Naive thymus-derived CD8-positive, alpha-beta T cell (primary cell): ENCODE measurements at regions not wholly inside any gene's neighbourhood (a gene's known extent, or its start where the extent isn't known, plus 50 kb on each side); places are given as distances from the start of the nearest gene placed in this dataset.

Source experiments
- ATAC-seq, 2 donors: fragments of 150-1000 bp; cut with Tn5 transposase in 1 of 2; sonication (Bioruptor Pico), chemical (Tn5 transposase) in 1 of 2; 1 replicate in 1 of 2; 2 replicates in 1 of 2; pipeline ENCODE4 v1.10.0; 2021; ENCODE audit warnings: mild to moderate bottlenecking in 2 of 2, moderate library complexity in 2 of 2
- POLR2A ChIA-PET: fragments of 350-600 bp; sonication (Branson Sonifier 250); formaldehyde crosslinking; loops from one replicate; lab custom pipeline; 2021; ENCODE audit warnings: antibody characterized with exemption; lab: Charles Lee
- DNase-seq, 10 donors: peaks; one replicate each; pipeline versions ENCODE4 v3.0.0 to v3.0.0-alpha.2; 2020 to 2022
- H3K27ac Mint-ChIP-seq, 10 donors: one replicate each; pipeline ENCODE4 v1.8.0; 2020 to 2022; ENCODE audit warnings: mild to moderate bottlenecking in 10 of 10, mixed read lengths in 10 of 10, moderate library complexity in 4 of 10, inconsistent platforms in 1 of 10
- H3K27me3 Mint-ChIP-seq, 5 donors: one replicate each; pipeline ENCODE4 v1.8.0; 2021 to 2022; ENCODE audit warnings: mixed read lengths in 5 of 5
- H3K36me3 Mint-ChIP-seq, 3 donors: one replicate each; pipeline ENCODE4 v1.8.0; 2020 to 2022; ENCODE audit warnings: mixed read lengths in 3 of 3, mild to moderate bottlenecking in 2 of 3, inconsistent platforms in 1 of 3
- H3K4me1 Mint-ChIP-seq, 4 donors: one replicate each; pipeline ENCODE4 v1.8.0; 2021 to 2022; ENCODE audit warnings: mixed read lengths in 4 of 4
- H3K4me3 Mint-ChIP-seq, 10 donors: one replicate each; pipeline ENCODE4 v1.8.0; 2020 to 2022; ENCODE audit warnings: mild to moderate bottlenecking in 10 of 10, mixed read lengths in 10 of 10, moderate library complexity in 6 of 10, inconsistent platforms in 1 of 10
- H3K9me3 Mint-ChIP-seq, 9 donors: one replicate each; pipeline ENCODE4 v1.8.0; 2020 to 2022; ENCODE audit warnings: mixed read lengths in 9 of 9, mild to moderate bottlenecking in 3 of 9, inconsistent platforms in 1 of 9, moderate library complexity in 1 of 9

DNA sequence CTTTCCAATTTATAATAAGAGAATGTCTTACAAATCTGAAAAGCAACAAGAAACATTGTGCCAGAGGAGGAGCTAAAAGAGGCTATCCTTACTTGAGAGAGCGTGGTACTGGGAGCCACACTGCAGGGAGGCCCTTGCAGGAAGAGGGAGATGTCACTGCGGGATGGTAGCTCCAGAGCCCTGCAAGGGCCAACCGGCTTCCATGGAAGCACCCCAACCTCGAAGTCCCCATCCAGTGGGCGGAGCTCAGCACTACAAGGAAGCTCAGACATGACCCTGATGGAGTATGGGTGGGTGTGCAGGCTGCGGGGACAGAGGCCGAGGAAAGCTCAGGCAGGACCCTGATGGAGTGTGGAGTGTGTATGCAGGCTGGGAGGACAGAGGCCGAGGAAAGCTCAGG is 57.8 kb upstream of the RPS6KA2 start:
- H3K36me3 Mint-ChIP-seq: no peaks in the 10 kb centered on the region
- POLR2A ChIA-PET: no interaction called here

GRCh38 chr6:166684170-166684569 is 57.1 kb upstream of the RPS6KA2 start:
- Mint-ChIP-seq H3K36me3 (no peaks in the 10 kb centered on the region), H3K9me3 (peaks cover 0 to 4% (median 0%) of the 10 kb centered on the region in 9 donors), H3K27me3 (peaks cover 0 to 3% (median 0%) of the 10 kb centered on the region in 5 donors), H3K4me1 (no peaks in the 10 kb centered on the region), H3K4me3 (no peak overlapping the region), H3K27ac (no peak overlapping the region)
- DNase-seq (no peak), ATAC-seq (no peak)
- POLR2A ChIA-PET: no interaction called here

More for the DNA sequence above, 57.8 kb upstream of the RPS6KA2 start:
- Mint-ChIP-seq H3K27me3 (peaks cover 0 to 3% (median 0%) of the 10 kb centered on the region in 5 donors), H3K4me3 (no peak overlapping the region), H3K9me3 (peaks cover 0 to 4% (median 0%) of the 10 kb centered on the region in 9 donors), H3K27ac (peak overlapping the region in 2 of 10 donors; percentile 21 to 28), H3K4me1 (no peaks in the 10 kb centered on the region)
- DNase-seq (no peak), ATAC-seq (no peak)

- Mint-ChIP-seq H3K27ac (no peak overlapping the region), H3K4me1 (no peaks in the 10 kb centered on the region), H3K4me3 (no peak overlapping the region), H3K27me3 (peaks cover 0 to 3% (median 1%) of the 10 kb centered on the region in 5 donors), H3K9me3 (peaks cover 0 to 4% (median 0%) of the 10 kb centered on the region in 9 donors), H3K36me3 (no peaks in the 10 kb centered on the region)
- no peak for DNase-seq
- ATAC-seq: no peak
- POLR2A ChIA-PET: no interaction called here
Measured at GRCh38 chr6:166683477-166683876, 56.4 kb upstream of the RPS6KA2 start.

GRCh38 chr6:166679566-166679965 is 52.5 kb upstream of the RPS6KA2 start:
- Mint-ChIP-seq H3K4me1 (peaks cover 0 to 9% (median 0%) of the 10 kb centered on the region in 4 donors), H3K27ac (no peak overlapping the region), H3K9me3 (peaks cover 0 to 4% (median 0%) of the 10 kb centered on the region in 9 donors), H3K4me3 (no peak overlapping the region), H3K27me3 (peaks cover 1 to 29% (median 5%) of the 10 kb centered on the region in 5 donors), H3K36me3 (no peaks in the 10 kb centered on the region)
- no peak for DNase-seq
- no peak for ATAC-seq
- POLR2A ChIA-PET: no interaction called here

DNA sequence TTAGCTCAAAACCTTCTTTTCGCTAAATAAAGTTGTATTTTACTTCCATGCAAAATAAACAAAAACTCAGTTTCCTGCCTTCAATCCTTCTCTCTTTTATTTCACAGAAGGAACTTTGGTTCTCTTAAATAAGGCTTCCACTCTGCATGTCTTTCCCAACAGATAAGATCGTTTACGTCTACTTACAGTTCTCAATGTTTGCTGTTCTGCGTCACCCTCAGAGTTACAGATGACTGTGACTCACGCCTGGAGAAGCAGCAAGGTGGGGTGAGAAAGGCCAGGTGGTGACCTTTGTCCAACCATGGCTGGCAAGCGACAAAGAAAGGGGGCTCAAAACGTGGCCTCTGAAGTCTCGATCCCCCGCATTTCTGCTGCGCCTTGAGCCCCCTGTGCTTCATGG is 51.4 kb upstream of the RPS6KA2 start:
- peaks cover 3 to 13% (median 4%) of the 10 kb centered on the region in 4 donors for H3K4me1 Mint-ChIP-seq
- DNase-seq (no peak), ATAC-seq (no peak)
- peaks cover 6 to 38% (median 11%) of the 10 kb centered on the region in 5 donors for H3K27me3 Mint-ChIP-seq
- H3K27ac Mint-ChIP-seq: peak overlapping the region in 1 of 10 donors; percentile 41
- peaks cover 0 to 4% (median 0%) of the 10 kb centered on the region in 9 donors for H3K9me3 Mint-ChIP-seq
- no peak overlapping the region for H3K4me3 Mint-ChIP-seq
- POLR2A ChIA-PET: no interaction called here
- H3K36me3 Mint-ChIP-seq: no peaks in the 10 kb centered on the region

- H3K27me3 Mint-ChIP-seq: peaks cover 6 to 38% (median 14%) of the 10 kb centered on the region in 5 donors
- H3K4me1 Mint-ChIP-seq: peaks cover 3 to 13% (median 4%) of the 10 kb centered on the region in 4 donors
- H3K36me3 Mint-ChIP-seq: no peaks in the 10 kb centered on the region
- no peak overlapping the region for H3K27ac Mint-ChIP-seq
- H3K9me3 Mint-ChIP-seq: peaks cover 0 to 4% (median 0%) of the 10 kb centered on the region in 9 donors
- no peak for ATAC-seq
- POLR2A ChIA-PET: no interaction called here
- H3K4me3 Mint-ChIP-seq: no peak overlapping the region
- DNase-seq: no peak
Measured at GRCh38 chr6:166677941-166678340, 50.9 kb upstream of the RPS6KA2 start.
